GM23338 (cell line): ENCODE measurements at regions not wholly inside any gene's neighbourhood (a gene's known extent, or its start where the extent isn't known, plus 50 kb on each side); places are given as distances from the start of the nearest gene placed in this dataset.

ENCODE experiments used
- ATAC-seq: fragments of 200-7000 bp; cut with Tn5 transposase; 3 replicates; pipeline ENCODE4 v1.9.1; 2020
- DNase-seq: peaks from one replicate; pipeline ENCODE4 v3.0.0-alpha.2; 2015; ENCODE audit warnings: low spot score
- H2AFZ ChIP-seq: fragments of 200-600 bp; sonication (generic); 2 replicates; pipeline ENCODE4 v1.8.0; 2016; ENCODE audit warnings: antibody characterized with exemption, mild to moderate bottlenecking, moderate library complexity
- H3F3A ChIP-seq: fragments of 200-600 bp; sonication (generic); replicated peaks from 2 replicates; pipeline ENCODE4 v1.8.0; 2017; ENCODE audit warnings: antibody characterized with exemption, mixed run types, low read depth
- H3K27ac ChIP-seq: fragments of 200-600 bp; sonication (generic); 2 replicates; pipeline ENCODE4 v1.6.1; 2016; ENCODE audit warnings: low read depth
- H3K27me3 ChIP-seq: fragments of 200-600 bp; sonication (generic); 2 replicates; pipeline ENCODE4 v1.8.0; 2016; ENCODE audit warnings: mild to moderate bottlenecking, mixed run types, moderate library complexity; ENCODE audit not compliant: insufficient read depth
- H3K36me3 ChIP-seq: fragments of 200-600 bp; sonication (generic); 2 replicates; pipeline ENCODE4 v1.8.0; 2016; ENCODE audit warnings: mild to moderate bottlenecking; ENCODE audit not compliant: insufficient read depth
- H3K4me1 ChIP-seq: fragments of 200-600 bp; sonication (generic); 2 replicates; pipeline ENCODE4 v1.8.0; 2016; ENCODE audit warnings: mild to moderate bottlenecking, moderate library complexity; ENCODE audit not compliant: insufficient read depth
- H3K4me2 ChIP-seq: fragments of 200-600 bp; sonication (generic); 2 replicates; pipeline ENCODE4 v1.7.1; 2017; ENCODE audit warnings: mixed run types
- H3K4me3 ChIP-seq: fragments of 200-600 bp; sonication (generic); 2 replicates; pipeline ENCODE4 v1.6.1; 2016; ENCODE audit warnings: mixed run types
- H3K79me2 ChIP-seq: fragments of 200-600 bp; sonication (generic); replicated peaks from 2 replicates; pipeline ENCODE4 v1.8.0; 2017; ENCODE audit warnings: mild to moderate bottlenecking; ENCODE audit not compliant: insufficient read depth
- H3K9me2 ChIP-seq: fragments of 200-600 bp; sonication (generic); 2 replicates; pipeline ENCODE4 v1.8.0; 2017; ENCODE audit not compliant: insufficient read depth
- H4K20me1 ChIP-seq: fragments of 200-600 bp; sonication (generic); replicated peaks from 2 replicates; pipeline ENCODE4 v1.8.0; 2017; ENCODE audit warnings: mild to moderate bottlenecking; ENCODE audit not compliant: insufficient read depth
- H3K27ac Mint-ChIP-seq: 2 replicates; pipeline ENCODE4 v1.8.0; 2020; ENCODE audit warnings: inconsistent platforms, mild to moderate bottlenecking, moderate library complexity, mixed read lengths
- H3K27me3 Mint-ChIP-seq: 3 replicates; pipeline ENCODE4 v1.8.0; 2022; ENCODE audit warnings: low read depth, mild to moderate bottlenecking, moderate library complexity, mixed read lengths, inconsistent platforms; ENCODE audit not compliant: insufficient read depth, poor library complexity
- H3K36me3 Mint-ChIP-seq: 3 replicates; pipeline ENCODE4 v1.8.0; 2021; ENCODE audit warnings: low read depth, mild to moderate bottlenecking, inconsistent platforms, moderate library complexity, mixed read lengths
- H3K4me1 Mint-ChIP-seq: 3 replicates; pipeline ENCODE4 v1.8.0; 2020; ENCODE audit warnings: mild to moderate bottlenecking, inconsistent platforms, mixed read lengths
- H3K4me3 Mint-ChIP-seq: 3 replicates; pipeline ENCODE4 v1.8.0; 2021; ENCODE audit warnings: moderate library complexity, mild to moderate bottlenecking, inconsistent platforms, mixed read lengths
- H3K9me3 Mint-ChIP-seq: 3 replicates; pipeline ENCODE4 v1.8.0; 2020; ENCODE audit warnings: moderate library complexity, mild to moderate bottlenecking, inconsistent platforms, mixed read lengths
- CREB1 ChIP-seq: fragments of 250-450 bp; sonication (Bioruptor Pico); IDR thresholded peaks from 2 replicates; pipeline ENCODE4 v1.5.0; 2020; ENCODE audit warnings: low read depth, mild to moderate bottlenecking, moderate library complexity
- CTCF ChIP-seq, 2 experiments: fragments of 200-600 bp in 1 of 2; sonication (generic) in 1 of 2; conservative IDR thresholded peaks; 2 replicates each; pipeline versions ENCODE4 v1.5.1 to v1.6.1; 2016 to 2017; ENCODE audit warnings: antibody characterized with exemption in 2 of 2, low read depth in 2 of 2, mild to moderate bottlenecking in 2 of 2, moderate library complexity in 1 of 2
- ETS1 ChIP-seq: IDR thresholded peaks from 2 replicates; pipeline ENCODE4 v1.6.1; 2016; ENCODE audit warnings: antibody characterized with exemption
- EZH2 ChIP-seq: fragments of 200-600 bp; sonication (generic); IDR thresholded peaks from one replicate; pipeline ENCODE4 v1.8.0; 2017; ENCODE audit warnings: antibody characterized with exemption, mild to moderate bottlenecking, low read depth; ENCODE audit not compliant: unreplicated experiment
- EZH2phosphoT487 ChIP-seq: fragments of 200-600 bp; sonication (generic); IDR thresholded peaks from one replicate; pipeline ENCODE4 v1.8.1; 2018; ENCODE audit warnings: antibody characterized with exemption; ENCODE audit not compliant: unreplicated experiment
- JUNB ChIP-seq: IDR thresholded peaks from one replicate; pipeline ENCODE4 v1.6.1; 2016; ENCODE audit warnings: antibody characterized with exemption; ENCODE audit not compliant: unreplicated experiment
- NANOG ChIP-seq: IDR thresholded peaks from 2 replicates; pipeline ENCODE4 v1.6.1; 2016; ENCODE audit warnings: antibody characterized with exemption, borderline replicate concordance
- POLR2AphosphoS5 ChIP-seq: IDR thresholded peaks from 2 replicates; pipeline ENCODE4 v1.6.1; 2016; ENCODE audit warnings: antibody characterized with exemption, low read depth
- REST ChIP-seq: IDR thresholded peaks from one replicate; pipeline ENCODE4 v1.6.1; 2018; ENCODE audit warnings: antibody characterized with exemption; ENCODE audit not compliant: unreplicated experiment
- STAT1 ChIP-seq: IDR thresholded peaks from one replicate; pipeline ENCODE4 v1.6.1; 2016; ENCODE audit warnings: antibody characterized with exemption; ENCODE audit not compliant: unreplicated experiment
- ZNF114 ChIP-seq: fragments of 250-450 bp; sonication (Bioruptor Pico); IDR thresholded peaks from 2 replicates; pipeline ENCODE4 v1.5.0; 2020; ENCODE audit warnings: mild to moderate bottlenecking, moderate library complexity
- ZNF331 ChIP-seq: fragments of 250-450 bp; sonication (Bioruptor Pico); IDR thresholded peaks from 2 replicates; pipeline ENCODE4 v1.5.0; 2020; ENCODE audit warnings: low read depth, mild to moderate bottlenecking, moderate library complexity
- ZNF462 ChIP-seq: fragments of 250-450 bp; sonication (Bioruptor Pico); IDR thresholded peaks from 2 replicates; pipeline ENCODE4 v1.5.0; 2020; ENCODE audit warnings: mild to moderate bottlenecking, moderate library complexity

GRCh38 chr2:509888-510287, 167.3 kb downstream of the TMEM18 start:
- DNase-seq = no peak
- Histone ChIP-seq H3F3A (no peaks in the 10 kb centered on the region), H3K36me3 (no peaks in the 10 kb centered on the region), H3K4me2 (no peak overlapping the region), H3K4me1 (no peaks in the 10 kb centered on the region), H2AFZ (no peak overlapping the region), H3K27ac (no peak overlapping the region), H3K4me3 (no peak overlapping the region), H4K20me1 (no peaks in the 10 kb centered on the region), H3K9me2 (no peaks in the 10 kb centered on the region), H3K79me2 (no peaks in the 10 kb centered on the region), H3K27me3 (no peaks in the 10 kb centered on the region)
- peaks cover 8% of the 10 kb centered on the region for H3K27me3 Mint-ChIP-seq
- no peaks in the 10 kb centered on the region for H3K36me3 Mint-ChIP-seq
- H3K9me3 Mint-ChIP-seq = 0 out of 3 replicates have a peak, but pooled peaks cover 3% of the 10 kb centered on the region
- no peak overlapping the region for H3K4me3 Mint-ChIP-seq
- no peak for ATAC-seq
- TF ChIP-seq JUNB (no peak), REST (no peak), NANOG (no peak), ZNF462 (CRISPR knock-in tag) (no peak), ZNF114 (CRISPR knock-in tag) (no peak), ETS1 (no peak), POLR2AphosphoS5 (no peak), CREB1 (CRISPR knock-in tag) (no peak), EZH2phosphoT487 (no peak), CTCF (conservative IDR thresholded peaks at IDR 0.05; ENCODE audit: low read depth in 2 of 2) (no peak), ZNF331 (CRISPR knock-in tag) (no peak), STAT1 (no peak), EZH2 (no peak)
- H3K4me1 Mint-ChIP-seq = peaks cover 20% of the 10 kb centered on the region
- H3K27ac Mint-ChIP-seq = no peak overlapping the region
